ENCODE measurements at regions not wholly inside any gene's neighbourhood (a gene's known extent, or its start where the extent isn't known, plus 50 kb on each side); places are given as distances from the start of the nearest gene placed in this dataset.

DNA sequence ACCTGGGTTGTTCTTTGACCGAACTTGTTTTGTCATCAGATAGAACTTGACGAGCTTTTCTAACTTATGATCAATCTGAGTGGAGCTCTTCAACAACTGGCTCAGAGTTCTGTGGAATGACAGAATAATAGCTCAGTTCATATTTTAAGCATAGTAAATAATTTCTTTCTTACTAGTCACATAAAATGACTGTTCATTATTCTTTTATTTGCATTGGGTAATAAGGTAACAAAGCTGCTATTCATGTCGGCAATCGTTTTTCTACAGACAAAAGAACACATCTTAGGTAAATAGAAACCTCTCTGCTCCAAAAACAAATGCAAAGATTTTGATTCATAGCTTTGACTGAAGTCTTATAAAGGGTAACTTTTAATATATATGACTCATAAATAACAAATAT lies 57.3 kb upstream of the CXCL8 start:
- H3K4me2 ChIP-seq (ENCODE audit: low read length) = no peak overlapping the region
- TF ChIP-seq EZH2 (IDR thresholded peaks at IDR 0.05; ENCODE audit: borderline replicate concordance, low read length) = no peak
- TF ChIP-seq, protein P1, sequence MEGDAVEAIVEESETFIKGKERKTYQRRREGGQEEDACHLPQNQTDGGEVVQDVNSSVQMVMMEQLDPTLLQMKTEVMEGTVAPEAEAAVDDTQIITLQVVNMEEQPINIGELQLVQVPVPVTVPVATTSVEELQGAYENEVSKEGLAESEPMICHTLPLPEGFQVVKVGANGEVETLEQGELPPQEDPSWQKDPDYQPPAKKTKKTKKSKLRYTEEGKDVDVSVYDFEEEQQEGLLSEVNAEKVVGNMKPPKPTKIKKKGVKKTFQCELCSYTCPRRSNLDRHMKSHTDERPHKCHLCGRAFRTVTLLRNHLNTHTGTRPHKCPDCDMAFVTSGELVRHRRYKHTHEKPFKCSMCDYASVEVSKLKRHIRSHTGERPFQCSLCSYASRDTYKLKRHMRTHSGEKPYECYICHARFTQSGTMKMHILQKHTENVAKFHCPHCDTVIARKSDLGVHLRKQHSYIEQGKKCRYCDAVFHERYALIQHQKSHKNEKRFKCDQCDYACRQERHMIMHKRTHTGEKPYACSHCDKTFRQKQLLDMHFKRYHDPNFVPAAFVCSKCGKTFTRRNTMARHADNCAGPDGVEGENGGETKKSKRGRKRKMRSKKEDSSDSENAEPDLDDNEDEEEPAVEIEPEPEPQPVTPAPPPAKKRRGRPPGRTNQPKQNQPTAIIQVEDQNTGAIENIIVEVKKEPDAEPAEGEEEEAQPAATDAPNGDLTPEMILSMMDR (IDR thresholded peaks at IDR 0.05; ENCODE audit: low read length) = no peak
- H3K9ac ChIP-seq (ENCODE audit: low read length) = no peak overlapping the region

DNA sequence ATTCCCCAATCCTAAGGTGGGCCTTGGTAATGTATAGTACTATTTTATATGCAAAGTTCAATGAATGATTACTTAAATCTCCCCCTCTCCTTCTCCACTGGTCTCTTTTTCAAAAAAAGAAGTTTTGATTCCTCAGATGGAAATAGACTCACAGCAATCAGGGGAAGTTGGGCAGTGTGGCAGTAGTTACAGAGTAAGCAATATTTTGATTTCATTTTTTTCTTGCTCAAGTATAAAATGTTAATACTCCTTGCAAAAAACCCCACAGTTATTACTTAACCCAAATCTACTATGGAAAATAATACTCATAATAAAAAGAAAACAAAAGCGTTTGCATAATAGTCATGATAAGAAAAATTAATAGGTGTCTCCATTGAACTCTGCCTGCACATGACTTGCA lies 56.9 kb upstream of the CXCL8 start:
- TF ChIP-seq EZH2 (IDR thresholded peaks at IDR 0.05; ENCODE audit: borderline replicate concordance, low read length) = no peak
- TF ChIP-seq, protein P1 (IDR thresholded peaks at IDR 0.05; ENCODE audit: low read length) = no peak
- Histone ChIP-seq H3K4me3 (ENCODE audit: low read depth, low read length, poor library complexity, severe bottlenecking) (no peak overlapping the region), H3F3A (ENCODE audit: insufficient read depth, low read length) (no peaks in the 10 kb centered on the region), H3K4me2 (ENCODE audit: low read length) (no peak overlapping the region), H3K27me3 (ENCODE audit: insufficient read depth, low read length) (no peaks in the 10 kb centered on the region), H3K9ac (ENCODE audit: low read length) (no peak overlapping the region), H3K9me2 (ENCODE audit: low read depth, low read length) (no peaks in the 10 kb centered on the region), H3K4me1 (ENCODE audit: insufficient read depth, low read length, severe bottlenecking) (no peaks in the 10 kb centered on the region), H3K79me2 (ENCODE audit: insufficient read depth, low read length) (no peaks in the 10 kb centered on the region), H3K27ac (ENCODE audit: low read depth, low read length, poor library complexity, severe bottlenecking) (no peak overlapping the region), H3K36me3 (ENCODE audit: insufficient read depth, low read length) (no peaks in the 10 kb centered on the region), H4K20me1 (ENCODE audit: insufficient read depth, low read length) (no peaks in the 10 kb centered on the region), H2AFZ (ENCODE audit: low read length) (no peak overlapping the region), H3K9me3 (ENCODE audit: low read length) (no peaks in the 10 kb centered on the region)

More for the DNA sequence above, 57.3 kb upstream of the CXCL8 start:
- Histone ChIP-seq H3K9me3 (ENCODE audit: low read length) (no peaks in the 10 kb centered on the region), H3K9me2 (ENCODE audit: low read depth, low read length) (no peaks in the 10 kb centered on the region), H3K27me3 (ENCODE audit: insufficient read depth, low read length) (no peaks in the 10 kb centered on the region), H3F3A (ENCODE audit: insufficient read depth, low read length) (no peaks in the 10 kb centered on the region), H3K36me3 (ENCODE audit: insufficient read depth, low read length) (no peaks in the 10 kb centered on the region), H2AFZ (ENCODE audit: low read length) (no peak overlapping the region), H3K27ac (ENCODE audit: low read depth, low read length, poor library complexity, severe bottlenecking) (no peak overlapping the region), H3K4me1 (ENCODE audit: insufficient read depth, low read length, severe bottlenecking) (no peaks in the 10 kb centered on the region), H3K4me3 (ENCODE audit: low read depth, low read length, poor library complexity, severe bottlenecking) (no peak overlapping the region), H4K20me1 (ENCODE audit: insufficient read depth, low read length) (no peaks in the 10 kb centered on the region), H3K79me2 (ENCODE audit: insufficient read depth, low read length) (no peaks in the 10 kb centered on the region)

- H3K9ac ChIP-seq (ENCODE audit: low read length) = no peak overlapping the region
Observed at GRCh38 chr4:73684097-73684496, 56.3 kb upstream of the CXCL8 start.

More at GRCh38 chr4:73684097-73684496, 56.3 kb upstream of the CXCL8 start:
- Histone ChIP-seq H3K9me3 (ENCODE audit: low read length) (no peaks in the 10 kb centered on the region), H3K36me3 (ENCODE audit: insufficient read depth, low read length) (no peaks in the 10 kb centered on the region), H3K4me2 (ENCODE audit: low read length) (no peak overlapping the region), H2AFZ (ENCODE audit: low read length) (no peak overlapping the region), H3K9me2 (ENCODE audit: low read depth, low read length) (no peaks in the 10 kb centered on the region), H3F3A (ENCODE audit: insufficient read depth, low read length) (no peaks in the 10 kb centered on the region), H3K27me3 (ENCODE audit: insufficient read depth, low read length) (no peaks in the 10 kb centered on the region), H4K20me1 (ENCODE audit: insufficient read depth, low read length) (no peaks in the 10 kb centered on the region), H3K4me1 (ENCODE audit: insufficient read depth, low read length, severe bottlenecking) (no peaks in the 10 kb centered on the region), H3K27ac (ENCODE audit: low read depth, low read length, poor library complexity, severe bottlenecking) (no peak overlapping the region), H3K79me2 (ENCODE audit: insufficient read depth, low read length) (no peaks in the 10 kb centered on the region), H3K4me3 (ENCODE audit: low read depth, low read length, poor library complexity, severe bottlenecking) (no peak overlapping the region)
- no peak for TF ChIP-seq EZH2 (IDR thresholded peaks at IDR 0.05; ENCODE audit: borderline replicate concordance, low read length)
- TF ChIP-seq, protein P1 (IDR thresholded peaks at IDR 0.05; ENCODE audit: low read length) = no peak
